Kidney glomerular epithelial cell (primary cell): ENCODE measurements at regions not wholly inside any gene's neighbourhood (a gene's known extent, or its start where the extent isn't known, plus 50 kb on each side); places are given as distances from the start of the nearest gene placed in this dataset.

ENCODE experiments used
- DNase-seq: peaks from one replicate; lab custom pipeline; 2025; lab: John Stamatoyannopoulos, UW

GRCh38 chr14:55942076-55942654, 176.0 kb upstream of the PELI2 start:
- DNase-seq = no peak

GRCh38 chr14:55942826-55943225, 175.4 kb upstream of the PELI2 start:
- DNase-seq = no peak

GRCh38 chr14:55944757-55945156, 173.5 kb upstream of the PELI2 start:
- DNase-seq = no peak

GRCh38 chr14:55946231-55946630, 172.0 kb upstream of the PELI2 start:
- no peak for DNase-seq

- DNase-seq = no peak
Measured at GRCh38 chr14:55948399-55948798, 169.8 kb upstream of the PELI2 start.

GRCh38 chr14:55949708-55950107, 168.5 kb upstream of the PELI2 start:
- no peak for DNase-seq

- no peak for DNase-seq
Measured at GRCh38 chr14:55950135-55950534, 168.1 kb upstream of the PELI2 start.

GRCh38 chr14:55951341-55952206, 166.6 kb upstream of the PELI2 start:
- no peak for DNase-seq

GRCh38 chr14:55954108-55954507, 164.1 kb upstream of the PELI2 start:
- no peak for DNase-seq

GRCh38 chr14:55955175-55955574, 163.0 kb upstream of the PELI2 start:
- DNase-seq = no peak

- no peak for DNase-seq
Measured at GRCh38 chr14:55957950-55958349, 160.3 kb upstream of the PELI2 start.

- DNase-seq = no peak
Measured at GRCh38 chr14:55963295-55963694, 154.9 kb upstream of the PELI2 start.

GRCh38 chr14:55964091-55964490, 154.1 kb upstream of the PELI2 start:
- DNase-seq = no peak

GRCh38 chr14:55964821-55965220, 153.4 kb upstream of the PELI2 start:
- no peak for DNase-seq

GRCh38 chr14:55965851-55966250, 152.4 kb upstream of the PELI2 start:
- DNase-seq = no peak

GRCh38 chr14:55968741-55969140, 149.5 kb upstream of the PELI2 start:
- no peak for DNase-seq

- peak; percentile 53 for DNase-seq
Measured at GRCh38 chr14:55973285-55973800, 144.9 kb upstream of the PELI2 start.

- no peak for DNase-seq
Measured at GRCh38 chr14:55973911-55974630, 144.1 kb upstream of the PELI2 start.

- no peak for DNase-seq
Measured at GRCh38 chr14:55975281-55975910, 142.8 kb upstream of the PELI2 start.

GRCh38 chr14:55976219-55976618, 142.0 kb upstream of the PELI2 start:
- DNase-seq = no peak

- DNase-seq = no peak
Measured at GRCh38 chr14:55976655-55977054, 141.6 kb upstream of the PELI2 start.
